ENCODE measurements at regions not wholly inside any gene's neighbourhood (a gene's known extent, or its start where the extent isn't known, plus 50 kb on each side); places are given as distances from the start of the nearest gene placed in this dataset.
"Not testable (repeated sequence)": the region's sequence is repeated elsewhere in the genome, so short reads cannot be mapped to it uniquely, and the experiment has no call there.

DNA sequence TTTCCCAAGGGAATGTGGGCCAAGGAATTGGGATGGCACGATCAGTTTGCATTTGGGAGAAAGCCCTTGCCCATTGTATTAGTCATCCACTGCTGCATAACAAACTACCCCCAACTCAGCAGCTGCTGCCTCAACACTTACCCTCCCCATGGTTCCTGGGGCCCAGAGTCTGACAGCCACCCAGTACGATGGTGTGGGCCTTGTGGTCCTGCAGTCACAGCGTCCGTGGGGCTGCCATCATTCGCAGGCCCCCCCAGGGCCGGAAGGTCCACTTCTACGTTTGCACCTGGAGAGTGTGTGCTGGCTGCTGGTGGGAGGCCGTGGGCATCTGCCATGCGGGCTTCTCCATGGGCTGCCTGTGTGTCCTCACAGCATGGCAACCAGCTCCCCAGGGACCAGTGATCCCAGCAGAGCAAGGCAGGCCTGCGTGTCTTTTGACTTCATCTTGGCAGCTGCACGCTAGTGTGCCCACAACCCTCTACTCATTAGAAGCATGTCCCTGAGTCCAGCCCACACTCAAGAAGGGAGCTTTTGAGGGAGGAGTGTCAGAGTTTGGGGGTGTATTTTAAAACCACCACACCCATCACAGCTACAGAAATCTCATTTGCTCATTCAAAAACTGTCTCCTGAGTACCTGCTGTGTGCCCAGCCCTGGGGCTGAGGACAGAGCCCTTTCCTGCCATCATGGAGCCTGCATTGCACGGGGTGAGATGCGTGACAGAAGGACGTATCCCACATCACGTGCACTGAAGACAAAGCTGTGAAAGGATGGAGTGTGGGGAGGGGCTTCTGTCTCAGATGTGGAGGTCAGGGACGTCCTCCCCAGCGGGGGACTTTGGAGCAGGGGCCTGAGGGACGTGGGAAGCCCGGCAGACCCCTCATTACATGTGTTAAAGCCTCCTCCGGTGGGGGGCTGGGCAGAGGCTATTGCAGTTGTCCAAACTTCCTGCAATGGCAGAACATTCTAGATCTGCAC is 185.0 kb upstream of the ZNF469 start:
- TF ChIP-seq, protein P1, sequence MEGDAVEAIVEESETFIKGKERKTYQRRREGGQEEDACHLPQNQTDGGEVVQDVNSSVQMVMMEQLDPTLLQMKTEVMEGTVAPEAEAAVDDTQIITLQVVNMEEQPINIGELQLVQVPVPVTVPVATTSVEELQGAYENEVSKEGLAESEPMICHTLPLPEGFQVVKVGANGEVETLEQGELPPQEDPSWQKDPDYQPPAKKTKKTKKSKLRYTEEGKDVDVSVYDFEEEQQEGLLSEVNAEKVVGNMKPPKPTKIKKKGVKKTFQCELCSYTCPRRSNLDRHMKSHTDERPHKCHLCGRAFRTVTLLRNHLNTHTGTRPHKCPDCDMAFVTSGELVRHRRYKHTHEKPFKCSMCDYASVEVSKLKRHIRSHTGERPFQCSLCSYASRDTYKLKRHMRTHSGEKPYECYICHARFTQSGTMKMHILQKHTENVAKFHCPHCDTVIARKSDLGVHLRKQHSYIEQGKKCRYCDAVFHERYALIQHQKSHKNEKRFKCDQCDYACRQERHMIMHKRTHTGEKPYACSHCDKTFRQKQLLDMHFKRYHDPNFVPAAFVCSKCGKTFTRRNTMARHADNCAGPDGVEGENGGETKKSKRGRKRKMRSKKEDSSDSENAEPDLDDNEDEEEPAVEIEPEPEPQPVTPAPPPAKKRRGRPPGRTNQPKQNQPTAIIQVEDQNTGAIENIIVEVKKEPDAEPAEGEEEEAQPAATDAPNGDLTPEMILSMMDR (IDR thresholded peaks at IDR 0.05): no peak
- Histone ChIP-seq H3K27ac (no peak overlapping the region), H3K4me3 (no peak overlapping the region)
- DNase-seq (ENCODE audit: low spot score): peak; percentile 47

DNA sequence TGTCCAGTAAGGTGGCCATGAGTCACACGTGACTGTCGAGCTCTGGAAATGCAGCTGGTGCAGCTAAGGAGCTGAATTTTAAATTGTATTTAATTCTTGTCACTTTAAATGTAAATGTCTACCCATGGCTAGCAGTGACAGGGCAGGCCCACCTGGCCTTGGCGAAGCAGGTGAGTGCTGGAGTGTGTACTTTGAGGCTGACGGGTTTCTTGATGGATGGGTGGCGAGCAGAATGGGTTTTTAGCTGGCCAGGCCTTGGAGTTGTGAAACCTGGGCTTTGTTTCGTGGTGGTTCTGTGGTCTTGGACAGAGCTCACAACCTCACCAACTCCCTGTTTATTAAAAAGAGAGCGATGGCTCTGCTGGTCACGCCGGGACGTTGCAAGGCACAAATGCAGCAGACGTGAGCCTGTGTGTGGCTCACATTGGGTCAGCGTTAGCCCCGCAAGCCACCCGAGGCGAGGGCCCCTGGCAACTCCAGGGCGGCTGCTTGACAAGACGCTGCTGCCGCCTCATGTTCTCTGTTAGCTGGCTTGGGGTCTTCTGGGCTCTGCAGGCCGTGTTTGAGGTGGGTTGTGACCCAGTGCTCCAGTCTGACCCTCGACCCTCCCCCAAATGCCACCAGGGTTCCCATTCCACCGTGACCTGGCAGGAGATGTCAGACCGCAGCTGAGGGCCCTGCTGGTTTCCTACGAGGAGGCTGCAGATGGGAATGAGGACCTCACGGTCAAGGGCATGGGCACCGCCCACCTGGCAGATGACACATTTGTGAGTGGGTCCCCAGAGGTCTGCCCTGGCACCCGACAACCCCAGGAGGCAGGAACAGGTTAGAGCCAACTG is 184.1 kb upstream of the ZNF469 start:
- H3K27ac ChIP-seq, H3K4me3 ChIP-seq: not testable (repeated sequence)
- peak; percentile 12 for DNase-seq (ENCODE audit: low spot score)

DNA sequence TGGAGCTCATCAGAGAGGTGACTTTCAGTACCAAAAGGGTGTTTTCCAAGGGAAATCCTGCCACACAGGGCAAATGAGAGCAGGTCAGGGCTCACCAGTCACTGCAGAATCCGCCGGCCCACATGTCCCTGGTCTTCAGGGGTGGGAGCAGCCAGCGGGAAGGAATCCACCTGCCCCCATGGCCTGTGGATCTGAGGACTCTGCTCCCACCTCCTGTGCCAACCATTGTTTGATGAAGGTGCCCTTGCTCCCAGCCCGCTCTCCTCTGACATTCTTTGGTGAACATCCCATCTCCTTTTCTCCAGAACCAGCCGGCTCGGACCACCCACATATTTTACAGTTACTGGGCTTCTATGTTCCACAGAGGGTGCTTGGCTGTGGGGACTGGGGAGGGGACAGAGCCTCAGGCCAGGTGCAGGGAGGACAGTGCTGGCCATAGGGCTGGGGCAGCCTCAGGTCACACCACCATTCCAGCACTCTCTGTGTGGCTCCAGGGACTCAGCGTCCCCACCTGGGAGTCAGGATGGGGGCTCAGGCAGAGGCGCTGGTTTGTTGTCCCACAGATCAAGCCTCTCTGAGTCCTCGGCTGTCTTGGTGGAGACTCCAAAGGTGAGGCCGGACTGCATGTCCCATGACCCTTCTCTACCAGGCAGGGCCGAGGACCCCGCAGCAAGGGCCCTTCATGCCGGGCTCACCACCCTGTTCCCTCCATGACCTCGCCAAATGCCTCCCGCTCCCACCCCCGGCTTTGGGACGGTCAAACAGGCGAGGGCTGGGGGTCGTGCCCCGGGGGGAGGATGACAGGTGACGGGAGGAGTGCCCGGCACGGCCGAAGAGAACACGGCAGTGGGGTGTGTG is 183.2 kb upstream of the ZNF469 start:
- DNase-seq (ENCODE audit: low spot score): peak; percentile 49
- H3K27ac ChIP-seq, H3K4me3 ChIP-seq: not testable (repeated sequence)

DNA sequence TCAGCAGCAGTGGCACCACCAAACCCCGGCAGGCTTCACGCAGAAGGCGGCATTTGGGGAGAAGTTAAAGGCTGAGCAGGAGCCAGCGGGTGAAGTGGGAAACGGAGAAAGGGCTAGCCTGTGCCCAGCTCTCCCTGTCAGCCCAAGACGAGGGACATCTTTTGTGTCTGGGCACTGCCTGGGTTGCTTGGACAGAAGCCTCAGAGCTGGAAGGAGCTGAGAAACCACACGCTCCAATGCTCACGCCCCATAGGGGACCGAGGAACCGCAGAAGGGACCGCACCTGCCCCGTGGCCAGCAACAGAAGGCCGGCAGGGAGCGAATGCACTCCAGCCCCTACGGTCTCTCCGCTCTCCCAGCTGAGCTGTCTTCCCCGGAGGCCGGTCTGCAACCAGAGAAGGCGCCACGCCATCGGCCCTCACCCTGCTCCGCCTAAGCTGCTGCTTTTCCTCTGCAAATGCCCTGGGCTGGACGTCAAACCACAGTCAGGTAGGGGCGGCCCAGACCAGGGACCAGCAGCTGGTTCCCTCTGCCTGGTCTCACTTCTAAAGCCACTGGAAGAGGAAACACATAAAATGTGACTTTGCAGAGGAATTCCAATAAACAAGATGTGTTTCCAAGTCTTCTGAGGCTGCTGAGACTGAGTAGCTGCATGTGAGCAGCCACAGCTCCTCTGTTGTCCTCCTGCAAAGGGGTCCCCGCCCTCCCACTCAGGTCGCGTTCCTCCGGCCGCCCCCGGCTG is 182.4 kb upstream of the ZNF469 start:
- peak; percentile 59 for DNase-seq (ENCODE audit: low spot score)
- H3K4me3 ChIP-seq, H3K27ac ChIP-seq: not testable (repeated sequence)

DNA sequence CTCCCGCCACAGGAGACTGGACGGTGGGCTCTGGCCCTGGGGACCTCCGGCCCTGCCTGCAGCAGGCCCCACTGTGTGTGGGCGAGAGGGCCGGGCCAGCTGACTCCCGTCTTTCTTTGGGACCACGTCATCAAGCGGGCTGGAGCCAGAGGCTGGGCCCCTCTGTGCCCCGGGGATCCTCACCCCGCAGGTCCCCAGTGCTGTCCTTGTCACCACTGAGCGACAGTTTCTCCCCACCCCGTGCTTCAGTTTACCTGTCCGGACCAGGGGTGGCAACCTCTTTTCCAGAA is 181.9 kb upstream of the ZNF469 start:
- TF ChIP-seq, protein P1 (IDR thresholded peaks at IDR 0.05): no peak
- no peak overlapping the region for H3K27ac ChIP-seq
- peak; percentile 49 for DNase-seq (ENCODE audit: low spot score)
- no peak overlapping the region for H3K4me3 ChIP-seq

DNA sequence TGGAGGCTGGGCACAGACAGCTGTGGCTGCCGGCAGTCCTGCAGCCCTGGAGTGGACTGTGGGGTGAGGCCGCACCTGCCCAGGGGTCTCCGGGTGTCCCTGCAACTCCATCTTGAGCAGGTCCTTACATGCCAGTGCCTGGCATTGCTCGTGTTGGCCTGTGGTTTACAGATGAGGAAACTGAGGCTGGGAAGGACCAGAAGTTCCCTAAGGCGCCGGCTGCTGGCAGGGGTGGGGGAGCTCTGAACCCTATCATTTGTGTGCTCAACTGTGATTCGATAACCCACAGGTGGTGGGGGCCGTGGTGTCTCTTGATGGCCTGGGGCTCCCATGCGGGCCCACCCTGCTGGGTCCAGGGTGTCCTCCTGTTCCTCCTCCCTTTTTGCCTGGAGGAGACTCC is 181.1 kb upstream of the ZNF469 start:
- H3K27ac ChIP-seq, H3K4me3 ChIP-seq: not testable (repeated sequence)
- peak; percentile 64 for DNase-seq (ENCODE audit: low spot score)

DNA sequence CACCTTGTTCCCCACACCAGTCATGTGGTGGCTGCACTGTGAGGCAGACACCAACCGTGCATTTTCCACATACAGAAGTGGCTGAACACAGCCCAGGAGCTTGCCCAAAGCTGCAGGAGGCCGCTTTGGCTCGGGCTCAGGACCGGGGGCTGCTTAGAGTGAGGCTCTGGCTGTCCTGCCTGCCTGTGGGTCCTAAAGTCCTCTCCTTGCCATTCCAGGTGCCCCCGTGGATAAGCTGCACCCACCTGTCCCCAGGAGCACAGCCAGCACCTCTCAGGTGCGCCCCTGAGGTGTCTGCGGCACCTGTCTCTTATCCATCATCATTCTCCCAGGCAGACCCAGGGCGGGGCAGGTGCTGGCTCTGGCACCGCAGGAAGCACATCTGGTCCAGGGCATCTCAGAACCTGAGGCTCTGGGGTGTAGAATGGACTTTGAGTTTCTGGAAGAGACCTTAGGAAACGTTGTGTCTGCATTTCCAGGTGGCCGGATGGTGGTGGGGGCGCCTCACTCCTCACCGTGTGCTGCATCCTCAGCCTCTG is 180.5 kb upstream of the ZNF469 start:
- peak; percentile 26 for DNase-seq (ENCODE audit: low spot score)
- TF ChIP-seq, protein P1 (IDR thresholded peaks at IDR 0.05): no peak
- H3K27ac ChIP-seq: no peak overlapping the region

DNA sequence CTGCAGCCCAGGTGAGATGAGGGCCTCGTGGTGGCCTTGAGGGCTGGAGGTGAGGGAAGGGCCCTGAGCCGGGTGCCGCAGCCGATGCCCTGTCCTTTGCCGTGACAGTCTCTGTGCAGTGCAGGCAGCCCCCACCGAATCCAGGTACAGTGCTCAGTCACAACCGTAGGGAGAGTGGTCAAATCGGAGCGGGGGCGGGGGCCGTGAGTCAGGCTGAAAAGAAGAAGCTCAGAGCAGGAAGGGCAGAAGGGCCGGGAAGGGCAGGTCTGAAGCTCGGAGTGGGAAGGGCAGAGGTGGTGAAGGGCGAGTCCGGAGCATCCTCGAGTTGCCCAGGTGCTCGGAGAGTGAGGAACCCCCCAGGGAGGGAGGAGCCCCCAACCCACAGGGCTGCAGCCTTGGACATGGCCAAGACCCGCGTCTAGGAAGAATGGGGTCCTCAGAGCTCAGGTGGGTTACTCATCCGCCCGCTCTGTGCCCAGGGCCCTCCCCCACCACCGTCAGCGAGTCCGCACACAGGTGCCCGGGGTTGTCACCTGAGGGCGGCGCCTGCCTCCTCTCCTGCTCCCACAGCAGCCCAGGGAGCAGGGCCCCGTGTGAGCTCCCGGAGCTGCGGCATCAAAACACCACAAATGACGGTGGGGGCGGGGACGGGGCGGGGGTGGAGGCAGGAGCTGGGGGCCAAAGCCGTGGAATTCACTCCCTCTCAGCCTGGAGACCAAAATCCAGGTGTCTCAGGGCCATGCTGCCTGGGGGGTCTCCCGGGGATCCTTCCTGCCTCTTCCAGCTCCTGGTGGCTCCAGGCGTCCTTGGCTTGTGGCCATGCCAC is 179.7 kb upstream of the ZNF469 start:
- H3K27ac ChIP-seq, H3K4me3 ChIP-seq: not testable (repeated sequence)
- DNase-seq (ENCODE audit: low spot score): peak; percentile 50

More for the DNA sequence above, 180.5 kb upstream of the ZNF469 start:
- no peak overlapping the region for H3K4me3 ChIP-seq

DNA sequence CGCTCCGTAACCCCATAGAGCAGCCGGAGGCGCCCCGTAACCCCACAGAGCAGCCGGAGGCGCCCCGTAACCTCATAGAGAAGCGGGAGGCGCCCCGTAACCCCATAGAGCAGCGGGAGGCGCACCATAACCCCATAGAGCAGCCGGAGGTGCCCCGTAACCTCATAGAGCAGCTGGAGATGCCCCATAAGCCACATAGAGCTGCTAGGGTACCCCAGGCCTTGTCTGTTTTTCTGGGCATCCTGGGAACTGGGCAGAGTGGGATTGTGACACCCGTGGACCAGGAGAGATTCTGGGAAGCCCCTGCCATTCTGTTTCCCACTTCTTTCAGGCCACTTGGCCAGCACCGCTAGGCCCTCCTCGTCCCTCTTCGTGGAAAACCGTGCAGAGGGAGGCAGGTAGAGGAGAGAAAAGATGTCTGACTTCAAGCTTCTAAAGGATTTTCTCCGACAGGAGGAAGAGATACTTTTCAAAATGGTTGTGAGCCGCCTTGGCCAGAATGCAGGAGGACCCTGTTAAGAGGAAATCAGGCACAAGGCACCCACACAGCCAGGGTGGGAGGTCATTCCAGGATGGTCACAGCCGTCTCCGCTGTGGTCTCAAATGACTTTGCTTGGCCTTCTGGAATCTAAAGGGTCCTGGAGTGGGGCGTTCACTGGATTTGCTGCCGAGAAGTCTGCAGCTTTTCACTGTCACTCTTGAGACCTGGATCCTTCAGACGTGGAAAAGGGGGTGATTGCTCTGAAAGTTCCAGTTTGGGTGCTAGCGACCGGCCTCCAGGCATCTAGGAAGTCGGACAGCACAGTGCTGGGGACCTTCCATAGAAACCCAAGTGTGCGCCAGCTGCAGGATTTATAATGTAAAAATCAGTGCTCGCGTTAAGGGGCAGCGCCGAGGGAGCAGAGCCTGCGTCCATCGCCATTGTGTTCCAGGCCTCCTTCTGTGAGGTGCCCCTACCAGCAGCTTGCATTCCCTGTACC is 178.3 kb upstream of the ZNF469 start:
- H3K4me3 ChIP-seq: not testable (repeated sequence)
- peak; percentile 53 for DNase-seq (ENCODE audit: low spot score)

DNA sequence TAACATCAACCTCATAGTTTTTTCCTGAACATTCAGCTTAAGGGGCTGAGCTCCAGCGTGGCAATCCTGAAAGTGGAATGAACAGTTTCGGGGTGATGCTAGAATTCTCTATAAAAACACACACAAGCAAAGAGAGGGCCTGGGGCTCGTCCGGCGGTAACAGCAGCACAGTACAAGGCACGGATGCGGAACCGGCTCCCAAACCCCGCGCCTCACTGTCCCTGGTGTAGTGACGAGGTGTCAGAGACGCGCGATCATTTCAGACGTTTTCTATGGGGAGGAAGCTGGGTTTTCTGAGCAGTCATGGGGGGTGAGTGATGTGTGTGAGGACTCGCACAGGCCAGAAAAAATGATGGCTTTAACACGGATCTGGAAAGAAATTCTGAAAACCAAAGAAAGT is 177.3 kb upstream of the ZNF469 start:
- not testable (repeated sequence) for H3K27ac ChIP-seq
- DNase-seq (ENCODE audit: low spot score): peak; percentile 38

More for the DNA sequence above, 178.3 kb upstream of the ZNF469 start:
- not testable (repeated sequence) for H3K27ac ChIP-seq

DNA sequence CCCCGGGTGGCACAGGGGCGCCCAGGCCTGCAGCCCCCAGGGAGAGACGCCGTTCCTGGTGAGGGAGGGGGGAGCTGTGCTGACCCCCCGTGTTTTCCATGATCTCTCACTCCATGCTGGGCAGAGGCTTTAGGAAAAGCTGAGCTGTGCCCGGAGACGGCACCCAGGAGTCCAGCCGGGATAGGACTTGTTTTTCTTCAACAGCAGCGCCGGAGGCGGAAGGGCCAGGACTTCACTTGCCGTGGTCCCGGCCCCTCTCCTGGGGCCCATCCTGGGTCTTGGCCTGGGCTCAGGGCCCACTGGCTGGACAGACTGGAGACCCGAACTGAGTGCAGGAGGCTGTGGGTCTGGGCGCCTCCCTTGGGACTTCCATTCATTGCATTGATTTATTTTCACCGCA is 176.8 kb upstream of the ZNF469 start:
- H3K4me3 ChIP-seq; DNase-seq (ENCODE audit: low spot score): not testable (repeated sequence)

More for the DNA sequence above, 177.3 kb upstream of the ZNF469 start:
- H3K4me3 ChIP-seq: not testable (repeated sequence)

DNA sequence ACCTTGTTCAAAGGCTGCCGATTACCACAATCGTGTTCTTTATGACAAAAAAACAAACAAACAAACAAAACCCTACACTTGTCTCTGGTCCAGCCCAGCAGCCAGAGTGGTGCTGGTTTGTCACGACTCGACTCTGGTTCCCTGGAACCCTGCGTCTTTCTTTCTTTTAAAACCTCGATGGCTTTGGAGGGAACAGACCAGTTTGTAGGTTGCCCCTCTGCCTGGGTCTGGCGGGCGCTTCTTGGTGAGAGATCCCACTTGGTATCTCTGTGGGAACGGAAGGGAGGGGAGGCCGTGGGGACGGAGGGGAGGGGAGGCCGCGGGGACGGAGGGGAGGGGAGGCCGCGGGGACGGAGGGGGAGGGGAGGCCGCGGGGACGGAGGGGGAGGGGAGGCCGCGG is 176.2 kb upstream of the ZNF469 start:
- not testable (repeated sequence) for H3K27ac ChIP-seq; H3K4me3 ChIP-seq; DNase-seq (ENCODE audit: low spot score)

More for the DNA sequence above, 176.8 kb upstream of the ZNF469 start:
- not testable (repeated sequence) for H3K27ac ChIP-seq

All from coronary artery (tissue), 2 donors.